ENCODE measurements at regions not wholly inside any gene's neighbourhood (a gene's known extent, or its start where the extent isn't known, plus 50 kb on each side); places are given as distances from the start of the nearest gene placed in this dataset.

DNA sequence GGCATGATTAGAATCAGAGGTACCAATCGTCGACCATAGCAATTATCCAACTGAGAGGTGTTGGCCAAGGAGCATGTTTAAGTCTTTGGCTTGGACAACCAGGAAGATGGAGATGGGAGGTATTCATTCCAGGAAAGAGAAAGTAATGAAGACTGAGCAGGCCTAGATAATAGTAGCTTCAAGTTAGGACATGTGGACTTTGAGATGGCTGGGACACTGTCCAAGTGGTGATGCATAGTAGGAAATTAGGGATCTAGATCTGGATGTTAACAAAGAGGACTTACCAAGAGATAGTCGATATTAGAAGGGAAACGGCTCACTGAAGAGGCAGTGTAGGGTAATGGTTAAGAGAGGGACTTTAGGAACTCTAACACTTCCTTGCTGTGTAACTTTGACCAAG is 266.7 kb downstream of the FAM76B start:
- DNase-seq (peak; percentile 45), ATAC-seq (ENCODE audit: low read depth) (no peak)
- intact Hi-C loops (cut with micrococcal nuclease) (no loop called here), dilution Hi-C loops (cut with HindIII; ENCODE audit: low sequenced_read_pairs, unreplicated experiment) (no loop called here), in situ Hi-C loops (cut with MboI; ENCODE audit: low sequenced_read_pairs) (no loop called here)
- H3K9me1 ChIP-seq (ENCODE audit: insufficient read depth, low read length), result no peaks in the 10 kb centered on the region
- no peak overlapping the region for H2BK5ac ChIP-seq (ENCODE audit: low read depth, low read length, poor library complexity, severe bottlenecking)
- H4K8ac ChIP-seq (ENCODE audit: low read depth in 2 of 2, low read length in 2 of 2), result no peak overlapping the region
- no peaks in the 10 kb centered on the region; the same call in 1 of the 2 replicates for H3K27me3 ChIP-seq (ENCODE audit: control insufficient read depth, insufficient read depth, low read length)
- CTCF ChIA-PET, result no interaction called here
- no peak overlapping the region for H4K5ac ChIP-seq (ENCODE audit: low read depth, low read length)
- H2BK120ac ChIP-seq (ENCODE audit: low read depth, low read length), result no peak overlapping the region
- no peak overlapping the region for H2AK9ac ChIP-seq (replicated peaks; ENCODE audit: low read depth, low read length, poor library complexity)
- WGBS, 2 experiments (ENCODE audit: extremely low coverage in 2 of 2, insufficient read length in 1 of 2), result 100% methylated on average over 2 of the region's 4 CpGs; no CpG with 5 or more reads in 1 of the 2 experiments
- H4K20me1 ChIP-seq (ENCODE audit: insufficient read depth, low read length), result no peaks in the 10 kb centered on the region
- no peak overlapping the region for H2AFZ ChIP-seq (replicated peaks; ENCODE audit: low read length, poor library complexity)
- no peak overlapping the region for H3K4me3 ChIP-seq (ENCODE audit: insufficient read depth, low read depth, low read length)
- no peak overlapping the region for H3K56ac ChIP-seq (ENCODE audit: extremely low read depth, insufficient read depth, low read length)
- no peak overlapping the region for H3K18ac ChIP-seq (ENCODE audit: low read depth, low read length)
- H3K27ac ChIP-seq (ENCODE audit: insufficient read depth, low read length), result no peak overlapping the region
- H3K9ac ChIP-seq (ENCODE audit: low read depth, low read length), result no peak overlapping the region
- POLR2A ChIA-PET (ENCODE audit: unreplicated experiment), result no interaction called here
- no peaks in the 10 kb centered on the region for H3K4me1 ChIP-seq (ENCODE audit: control insufficient read depth, insufficient read depth, low read length)
- H3K23ac ChIP-seq (ENCODE audit: low read depth, low read length), result no peak overlapping the region
- no TSS peak for BruUV-seq (replicated peaks)
- no peak overlapping the region for H2AK5ac ChIP-seq (ENCODE audit: low read depth, low read length)
- H2BK20ac ChIP-seq (ENCODE audit: low read depth, low read length), result no peak overlapping the region
- no peaks in the 10 kb centered on the region for H3K36me3 ChIP-seq (ENCODE audit: control insufficient read depth, insufficient read depth, low read length)
- no peak overlapping the region for H4K91ac ChIP-seq (ENCODE audit: insufficient read depth, low read depth, low read length)
- no peak overlapping the region for H3K14ac ChIP-seq (replicated peaks; ENCODE audit: low read depth, low read length)
- no peaks in the 10 kb centered on the region for H3K79me1 ChIP-seq (ENCODE audit: low read depth in 1 of 2, low read length in 2 of 2)
- no peaks in the 10 kb centered on the region for H3K9me3 ChIP-seq (ENCODE audit: control insufficient read depth, insufficient read depth, low read length)
- no peak overlapping the region for H3K4ac ChIP-seq (ENCODE audit: low read depth, low read length)
- no peak overlapping the region for H2BK15ac ChIP-seq (ENCODE audit: low read depth, low read length)
- TF ChIP-seq MXI1 (IDR thresholded peaks at IDR 0.05; ENCODE audit: borderline replicate concordance, low read depth, low read length) (no peak), FOS (IDR thresholded peaks at IDR 0.05; ENCODE audit: low read depth, low read length) (no peak), CHD1 (IDR thresholded peaks at IDR 0.05; ENCODE audit: low read depth, low read length) (no peak), CEBPB (IDR thresholded peaks at IDR 0.05; ENCODE audit: low read depth, low read length) (no peak), RAD21 (IDR thresholded peaks at IDR 0.05; ENCODE audit: low read length) (no peak), MAZ (IDR thresholded peaks at IDR 0.05; ENCODE audit: borderline replicate concordance, low read depth, low read length) (no peak), SMC3 (IDR thresholded peaks at IDR 0.05; ENCODE audit: low read depth, low read length) (no peak), NFE2L2 (IDR thresholded peaks at IDR 0.05; ENCODE audit: low read depth, low read length) (no peak), POLR2A (IDR thresholded peaks at IDR 0.05; ENCODE audit: low read depth, low read length) (no peak), BHLHE40 (IDR thresholded peaks at IDR 0.05; ENCODE audit: low read depth, low read length) (no peak), RFX5 (IDR thresholded peaks at IDR 0.05; ENCODE audit: low read depth, low read length) (no peak), RCOR1 (IDR thresholded peaks at IDR 0.05; ENCODE audit: insufficient replicate concordance, low read length) (no peak), MAFK (IDR thresholded peaks at IDR 0.05; ENCODE audit: low read depth, low read length) (no peak)
- TF ChIP-seq, protein P1, sequence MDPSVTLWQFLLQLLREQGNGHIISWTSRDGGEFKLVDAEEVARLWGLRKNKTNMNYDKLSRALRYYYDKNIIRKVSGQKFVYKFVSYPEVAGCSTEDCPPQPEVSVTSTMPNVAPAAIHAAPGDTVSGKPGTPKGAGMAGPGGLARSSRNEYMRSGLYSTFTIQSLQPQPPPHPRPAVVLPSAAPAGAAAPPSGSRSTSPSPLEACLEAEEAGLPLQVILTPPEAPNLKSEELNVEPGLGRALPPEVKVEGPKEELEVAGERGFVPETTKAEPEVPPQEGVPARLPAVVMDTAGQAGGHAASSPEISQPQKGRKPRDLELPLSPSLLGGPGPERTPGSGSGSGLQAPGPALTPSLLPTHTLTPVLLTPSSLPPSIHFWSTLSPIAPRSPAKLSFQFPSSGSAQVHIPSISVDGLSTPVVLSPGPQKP (IDR thresholded peaks at IDR 0.05; ENCODE audit: borderline replicate concordance, low read depth, low read length), result no peak
- TF ChIP-seq, protein P2, sequence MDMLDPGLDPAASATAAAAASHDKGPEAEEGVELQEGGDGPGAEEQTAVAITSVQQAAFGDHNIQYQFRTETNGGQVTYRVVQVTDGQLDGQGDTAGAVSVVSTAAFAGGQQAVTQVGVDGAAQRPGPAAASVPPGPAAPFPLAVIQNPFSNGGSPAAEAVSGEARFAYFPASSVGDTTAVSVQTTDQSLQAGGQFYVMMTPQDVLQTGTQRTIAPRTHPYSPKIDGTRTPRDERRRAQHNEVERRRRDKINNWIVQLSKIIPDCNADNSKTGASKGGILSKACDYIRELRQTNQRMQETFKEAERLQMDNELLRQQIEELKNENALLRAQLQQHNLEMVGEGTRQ (IDR thresholded peaks at IDR 0.05; ENCODE audit: low read depth, low read length), result no peak
- TF ChIP-seq, protein P3, sequence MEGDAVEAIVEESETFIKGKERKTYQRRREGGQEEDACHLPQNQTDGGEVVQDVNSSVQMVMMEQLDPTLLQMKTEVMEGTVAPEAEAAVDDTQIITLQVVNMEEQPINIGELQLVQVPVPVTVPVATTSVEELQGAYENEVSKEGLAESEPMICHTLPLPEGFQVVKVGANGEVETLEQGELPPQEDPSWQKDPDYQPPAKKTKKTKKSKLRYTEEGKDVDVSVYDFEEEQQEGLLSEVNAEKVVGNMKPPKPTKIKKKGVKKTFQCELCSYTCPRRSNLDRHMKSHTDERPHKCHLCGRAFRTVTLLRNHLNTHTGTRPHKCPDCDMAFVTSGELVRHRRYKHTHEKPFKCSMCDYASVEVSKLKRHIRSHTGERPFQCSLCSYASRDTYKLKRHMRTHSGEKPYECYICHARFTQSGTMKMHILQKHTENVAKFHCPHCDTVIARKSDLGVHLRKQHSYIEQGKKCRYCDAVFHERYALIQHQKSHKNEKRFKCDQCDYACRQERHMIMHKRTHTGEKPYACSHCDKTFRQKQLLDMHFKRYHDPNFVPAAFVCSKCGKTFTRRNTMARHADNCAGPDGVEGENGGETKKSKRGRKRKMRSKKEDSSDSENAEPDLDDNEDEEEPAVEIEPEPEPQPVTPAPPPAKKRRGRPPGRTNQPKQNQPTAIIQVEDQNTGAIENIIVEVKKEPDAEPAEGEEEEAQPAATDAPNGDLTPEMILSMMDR (conservative IDR thresholded peaks at IDR 0.05; ENCODE audit: low read depth, low read length), result no peak
- no peak overlapping the region for H3K4me2 ChIP-seq (ENCODE audit: low read depth, low read length)

Data from IMR-90 (cell line).